Endothelial cell (in vitro differentiated cells): ENCODE measurements at regions not wholly inside any gene's neighbourhood (a gene's known extent, or its start where the extent isn't known, plus 50 kb on each side); places are given as distances from the start of the nearest gene placed in this dataset.

ENCODE experiments used
- DNase-seq: peaks from one replicate; pipeline ENCODE4 v3.0.0; 2021; ENCODE audit warnings: low spot score
- H3K27ac Mint-ChIP-seq: one replicate; pipeline ENCODE4 v1.8.0; 2021; ENCODE audit warnings: mixed read lengths, inconsistent platforms; ENCODE audit not compliant: unreplicated experiment
- H3K27me3 Mint-ChIP-seq: one replicate; pipeline ENCODE4 v1.8.0; 2021; ENCODE audit warnings: mild to moderate bottlenecking, moderate library complexity, mixed read lengths, inconsistent platforms; ENCODE audit not compliant: unreplicated experiment
- H3K36me3 Mint-ChIP-seq: one replicate; pipeline ENCODE4 v1.8.0; 2021; ENCODE audit warnings: mild to moderate bottlenecking, low read depth, mixed read lengths, inconsistent platforms; ENCODE audit not compliant: unreplicated experiment
- H3K4me1 Mint-ChIP-seq: one replicate; pipeline ENCODE4 v1.8.0; 2021; ENCODE audit warnings: mild to moderate bottlenecking, mixed read lengths, inconsistent platforms; ENCODE audit not compliant: unreplicated experiment
- H3K4me3 Mint-ChIP-seq: one replicate; pipeline ENCODE4 v1.8.0; 2021; ENCODE audit warnings: mild to moderate bottlenecking, mixed read lengths, inconsistent platforms; ENCODE audit not compliant: unreplicated experiment
- H3K9me3 Mint-ChIP-seq: one replicate; pipeline ENCODE4 v1.8.0; 2021; ENCODE audit warnings: mixed read lengths, inconsistent platforms; ENCODE audit not compliant: unreplicated experiment
- TF ChIP-seq, protein P1 (sequence below): fragments of 200-600 bp; sonication (generic); IDR thresholded peaks from one replicate; pipeline ENCODE4 v1.5.0; 2021; ENCODE audit warnings: antibody characterized with exemption; ENCODE audit not compliant: unreplicated experiment

DNA sequence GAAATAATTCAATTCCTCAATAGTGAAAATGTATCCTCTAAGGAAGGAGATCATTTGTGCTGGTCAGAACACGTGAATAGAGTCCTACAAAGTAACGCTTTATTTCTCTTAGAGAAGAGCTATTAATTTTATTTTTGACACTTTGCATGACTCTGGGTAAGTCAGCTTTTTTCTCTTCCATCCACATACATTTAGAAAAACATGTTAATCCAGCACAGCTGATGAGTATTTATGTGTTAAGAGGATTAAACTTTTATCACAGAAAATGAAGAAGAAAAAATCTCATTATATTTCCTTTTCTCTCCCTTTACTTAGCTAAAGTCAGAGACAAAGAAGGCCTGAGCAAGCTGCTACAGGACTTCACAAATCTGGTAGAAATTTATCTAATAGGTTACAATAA is 649.5 kb upstream of the CCDC179 start:
- H3K27me3 Mint-ChIP-seq = no peaks in the 10 kb centered on the region
- no peaks in the 10 kb centered on the region for H3K36me3 Mint-ChIP-seq
- no peak overlapping the region for H3K4me3 Mint-ChIP-seq
- TF ChIP-seq, protein P1, sequence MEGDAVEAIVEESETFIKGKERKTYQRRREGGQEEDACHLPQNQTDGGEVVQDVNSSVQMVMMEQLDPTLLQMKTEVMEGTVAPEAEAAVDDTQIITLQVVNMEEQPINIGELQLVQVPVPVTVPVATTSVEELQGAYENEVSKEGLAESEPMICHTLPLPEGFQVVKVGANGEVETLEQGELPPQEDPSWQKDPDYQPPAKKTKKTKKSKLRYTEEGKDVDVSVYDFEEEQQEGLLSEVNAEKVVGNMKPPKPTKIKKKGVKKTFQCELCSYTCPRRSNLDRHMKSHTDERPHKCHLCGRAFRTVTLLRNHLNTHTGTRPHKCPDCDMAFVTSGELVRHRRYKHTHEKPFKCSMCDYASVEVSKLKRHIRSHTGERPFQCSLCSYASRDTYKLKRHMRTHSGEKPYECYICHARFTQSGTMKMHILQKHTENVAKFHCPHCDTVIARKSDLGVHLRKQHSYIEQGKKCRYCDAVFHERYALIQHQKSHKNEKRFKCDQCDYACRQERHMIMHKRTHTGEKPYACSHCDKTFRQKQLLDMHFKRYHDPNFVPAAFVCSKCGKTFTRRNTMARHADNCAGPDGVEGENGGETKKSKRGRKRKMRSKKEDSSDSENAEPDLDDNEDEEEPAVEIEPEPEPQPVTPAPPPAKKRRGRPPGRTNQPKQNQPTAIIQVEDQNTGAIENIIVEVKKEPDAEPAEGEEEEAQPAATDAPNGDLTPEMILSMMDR = no peak
- no peak for DNase-seq
- peaks cover 6% of the 10 kb centered on the region for H3K4me1 Mint-ChIP-seq
- H3K27ac Mint-ChIP-seq = no peak overlapping the region
- H3K9me3 Mint-ChIP-seq = no peaks in the 10 kb centered on the region

DNA sequence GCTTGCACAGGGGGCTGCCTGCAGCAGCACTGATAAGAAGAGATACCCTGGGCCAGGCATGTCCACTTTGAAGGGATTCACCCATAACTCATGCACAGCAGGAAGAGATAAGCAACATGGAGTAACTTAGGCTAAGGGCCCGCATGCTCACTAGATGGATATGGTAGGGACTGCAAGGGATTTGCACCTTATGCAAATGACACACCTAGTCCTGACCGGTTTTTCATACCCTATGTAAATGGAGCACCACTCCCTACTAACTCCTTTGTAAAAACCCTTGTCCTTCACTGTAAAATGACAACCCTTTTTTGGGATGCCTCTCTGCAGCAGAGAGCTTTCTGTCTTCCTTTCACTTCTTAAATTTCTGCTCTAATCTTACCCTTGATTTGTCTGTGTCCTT is 658.9 kb upstream of the CCDC179 start:
- Mint-ChIP-seq H3K27me3 (no peaks in the 10 kb centered on the region), H3K9me3 (no peaks in the 10 kb centered on the region), H3K4me3 (no peak overlapping the region), H3K4me1 (peaks cover 11% of the 10 kb centered on the region), H3K27ac (no peak overlapping the region), H3K36me3 (no peaks in the 10 kb centered on the region)
- DNase-seq = no peak
- TF ChIP-seq, protein P1 = no peak

DNA sequence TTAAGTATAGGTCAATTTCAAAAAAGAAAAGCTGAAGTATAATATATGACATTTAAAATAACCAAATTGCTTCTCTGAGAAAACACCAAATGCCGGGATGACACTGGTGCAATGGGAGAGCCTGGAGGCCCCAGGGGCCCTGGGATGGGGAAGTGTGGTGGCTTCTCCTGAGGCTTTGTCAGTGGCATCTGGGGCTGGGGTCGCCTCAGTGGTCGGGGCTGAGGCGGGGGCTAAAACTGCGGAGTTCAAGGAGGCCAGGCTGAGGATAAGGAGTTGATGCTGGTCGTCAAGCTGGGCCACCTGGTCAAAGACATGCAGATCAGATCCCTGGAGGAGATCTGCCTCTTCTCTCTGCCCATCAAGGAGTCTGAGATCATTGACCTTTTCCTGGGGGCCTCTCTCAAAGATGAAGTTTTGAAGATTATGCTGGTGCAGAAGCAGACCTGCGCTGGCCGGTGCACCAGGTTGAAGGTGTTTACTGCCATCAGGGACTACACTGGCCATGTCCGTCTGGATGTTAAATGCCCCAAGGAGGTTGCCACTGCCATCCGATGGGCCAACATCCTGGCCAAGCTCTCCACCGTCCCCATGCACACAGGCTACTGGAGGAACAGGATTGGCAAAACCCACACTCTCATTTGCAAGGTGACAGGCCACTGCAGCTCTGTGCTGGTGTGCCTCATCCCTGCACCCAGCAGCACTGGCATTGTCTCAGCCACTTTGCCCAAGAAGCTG is 660.1 kb upstream of the CCDC179 start:
- Mint-ChIP-seq H3K36me3 (no peaks in the 10 kb centered on the region), H3K27ac (no peak overlapping the region), H3K4me1 (no peaks in the 10 kb centered on the region), H3K4me3 (no peak overlapping the region), H3K9me3 (no peaks in the 10 kb centered on the region), H3K27me3 (no peaks in the 10 kb centered on the region)
- no peak for DNase-seq
- TF ChIP-seq, protein P1 = no peak

DNA sequence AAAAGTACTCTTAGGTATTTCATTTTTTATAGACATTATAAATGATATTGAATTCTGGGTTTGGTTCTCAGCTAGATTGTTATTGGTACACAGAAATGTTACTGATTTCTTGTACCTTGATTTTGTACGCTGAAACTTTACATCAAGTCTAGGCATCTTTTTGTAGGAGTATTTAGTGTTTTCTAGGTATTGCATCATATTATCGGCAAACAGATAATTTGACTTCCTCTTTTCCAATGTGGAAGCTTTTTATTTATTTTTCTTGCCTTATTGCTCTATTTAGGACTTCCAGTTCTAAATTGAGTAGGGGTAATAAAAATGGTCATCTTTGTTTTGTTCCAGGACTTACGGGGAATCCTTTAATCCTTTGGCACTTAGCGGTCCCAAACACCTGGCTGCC is 676.6 kb upstream of the CCDC179 start:
- Mint-ChIP-seq H3K4me1 (peaks cover 2% of the 10 kb centered on the region), H3K36me3 (no peaks in the 10 kb centered on the region), H3K27me3 (no peaks in the 10 kb centered on the region), H3K27ac (no peak overlapping the region), H3K9me3 (no peaks in the 10 kb centered on the region), H3K4me3 (no peak overlapping the region)
- no peak for DNase-seq
- TF ChIP-seq, protein P1 = no peak

DNA sequence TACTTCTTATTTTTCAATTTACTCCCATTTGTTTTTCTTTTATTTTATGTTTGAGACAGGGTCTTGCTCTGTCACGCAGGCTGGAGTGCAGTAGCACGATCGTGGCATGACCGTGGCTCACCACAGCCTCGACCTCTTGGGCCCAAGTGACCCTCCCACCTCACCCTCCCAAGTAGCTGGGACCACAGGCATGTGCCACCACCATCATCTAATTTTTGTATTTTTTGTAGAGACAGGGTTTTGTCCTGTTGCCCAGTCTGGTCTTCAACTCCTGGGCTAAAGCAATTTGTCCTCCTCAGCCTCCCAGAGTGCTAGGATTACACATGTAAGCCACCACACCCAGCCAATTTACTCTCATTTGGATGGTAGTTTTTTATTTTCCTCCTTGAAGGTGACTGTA is 679.3 kb upstream of the CCDC179 start:
- H3K27me3 Mint-ChIP-seq = no peaks in the 10 kb centered on the region
- H3K9me3 Mint-ChIP-seq = no peaks in the 10 kb centered on the region
- no peak for DNase-seq
- H3K27ac Mint-ChIP-seq = no peak overlapping the region
- H3K36me3 Mint-ChIP-seq = no peaks in the 10 kb centered on the region
- peaks cover 9% of the 10 kb centered on the region for H3K4me1 Mint-ChIP-seq
- no peak overlapping the region for H3K4me3 Mint-ChIP-seq
- TF ChIP-seq, protein P1 = no peak
